ENCODE measurements at regions not wholly inside any gene's neighbourhood (a gene's known extent, or its start where the extent isn't known, plus 50 kb on each side); places are given as distances from the start of the nearest gene placed in this dataset.

DNA sequence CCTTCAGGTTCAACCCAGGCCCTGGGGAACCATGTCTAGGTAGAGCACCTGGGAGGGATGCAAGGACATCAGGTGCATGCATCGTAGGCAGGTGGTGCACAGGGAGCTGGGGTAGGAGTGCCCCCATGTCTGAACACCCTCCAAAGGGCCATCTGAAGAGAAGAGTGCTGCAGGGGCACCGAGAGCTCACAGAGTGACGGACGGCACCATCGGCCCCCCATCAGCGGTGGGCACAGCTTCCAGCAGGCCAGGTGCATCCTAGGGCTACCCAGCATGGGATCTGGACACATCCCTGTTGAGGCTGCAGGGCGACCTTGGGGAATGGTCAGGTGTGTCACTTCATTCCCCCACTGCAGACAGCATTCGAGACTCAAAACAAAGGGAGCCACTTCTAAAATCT lies 138.3 kb upstream of the CDH4 start (continued):
- TF ChIP-seq, protein P1, sequence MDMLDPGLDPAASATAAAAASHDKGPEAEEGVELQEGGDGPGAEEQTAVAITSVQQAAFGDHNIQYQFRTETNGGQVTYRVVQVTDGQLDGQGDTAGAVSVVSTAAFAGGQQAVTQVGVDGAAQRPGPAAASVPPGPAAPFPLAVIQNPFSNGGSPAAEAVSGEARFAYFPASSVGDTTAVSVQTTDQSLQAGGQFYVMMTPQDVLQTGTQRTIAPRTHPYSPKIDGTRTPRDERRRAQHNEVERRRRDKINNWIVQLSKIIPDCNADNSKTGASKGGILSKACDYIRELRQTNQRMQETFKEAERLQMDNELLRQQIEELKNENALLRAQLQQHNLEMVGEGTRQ (IDR thresholded peaks at IDR 0.05; ENCODE audit: borderline replicate concordance, low read depth, low read length): no peak
- TF ChIP-seq MEF2A (IDR thresholded peaks at IDR 0.05; ENCODE audit: borderline replicate concordance, low read depth): no peak

DNA sequence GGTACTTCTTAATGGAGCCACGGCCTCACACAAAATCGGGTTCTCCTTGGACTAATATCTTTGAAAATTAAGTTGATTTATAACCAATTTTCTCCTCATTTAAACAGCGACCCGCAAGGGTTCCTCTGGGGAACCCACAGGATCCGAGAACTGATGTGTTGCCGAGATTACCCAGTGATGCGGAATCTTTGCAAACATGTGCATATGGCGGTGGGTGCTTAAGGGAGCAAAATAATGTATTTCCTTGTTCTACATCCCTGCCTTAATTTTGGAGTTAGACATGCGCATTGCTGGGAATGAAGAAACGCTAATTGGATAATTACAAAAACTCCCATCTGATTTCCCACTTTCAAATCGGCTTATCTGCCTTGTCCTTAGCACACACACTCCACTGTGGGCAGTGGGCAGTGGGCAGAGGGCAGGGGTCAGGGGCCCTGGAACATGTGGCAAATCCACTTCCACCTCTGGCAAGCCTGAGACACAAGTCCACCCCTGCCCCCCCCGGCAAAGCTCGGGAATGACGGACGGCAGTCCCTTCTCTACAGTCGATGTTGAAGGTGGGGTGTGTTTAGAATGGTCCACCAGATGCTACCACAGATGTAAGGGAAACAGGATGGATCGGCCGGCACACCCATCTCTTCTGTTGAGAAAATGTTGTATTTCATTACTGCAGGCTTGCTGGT lies 137.4 kb upstream of the CDH4 start:
- Histone ChIP-seq H3K9me2 (no peaks in the 10 kb centered on the region), H2AFZ (ENCODE audit: low read depth) (no peak overlapping the region), H3K27me3 (ENCODE audit: insufficient read depth) (no peaks in the 10 kb centered on the region), H3K27ac (ENCODE audit: low read depth in 2 of 2, low read length in 1 of 2) (no peak overlapping the region), H3K4me2 (no peak overlapping the region), H3F3A (replicated peaks; ENCODE audit: insufficient read depth) (no peaks in the 10 kb centered on the region), H4K20me1 (ENCODE audit: insufficient read depth) (no peaks in the 10 kb centered on the region), H3K79me2 (ENCODE audit: insufficient read depth) (no peaks in the 10 kb centered on the region), H3K4me1 (ENCODE audit: control insufficient read depth in 1 of 2, insufficient read depth in 2 of 2, low read depth in 1 of 2, low read length in 1 of 2) (no peaks in the 10 kb centered on the region), H3K9ac (no peak overlapping the region), H3K36me3 (replicated peaks in 1 of 2; ENCODE audit: control insufficient read depth in 1 of 2, insufficient read depth in 2 of 2, low read length in 1 of 2) (no peaks in the 10 kb centered on the region), H3K4me3 (ENCODE audit: low read depth in 2 of 2, low read length in 1 of 2) (no peak overlapping the region), H3K9me3 (no peaks in the 10 kb centered on the region)
- 50% methylated on average over 14 of the region's 18 CpGs for WGBS (ENCODE audit: low lambda C conversion rate)
- ChIA-PET POLR2A (no interaction called here), CTCF (interaction anchor here (0.6 kb wide), 1 partner anchor 245 kb away, joined by 3 read pairs; no protein-coding TSS in a partner anchor)
- no peak for DNase-seq
- TF ChIP-seq YY1 (IDR thresholded peaks at IDR 0.05; ENCODE audit: low read depth) (no peak), GABPA (IDR thresholded peaks at IDR 0.05; ENCODE audit: low read depth) (no peak), FOSL2 (IDR thresholded peaks at IDR 0.05; ENCODE audit: borderline replicate concordance, low read depth) (no peak), EZH2phosphoT487 (IDR thresholded peaks at IDR 0.05; ENCODE audit: borderline replicate concordance, low read depth) (no peak), EP300 (IDR thresholded peaks at IDR 0.05; ENCODE audit: borderline replicate concordance in 1 of 2, low read depth in 1 of 2, low read length in 1 of 2) (no peak), TEAD4 (IDR thresholded peaks at IDR 0.05; ENCODE audit: borderline replicate concordance, insufficient read depth) (no peak), NFIC (IDR thresholded peaks at IDR 0.05; ENCODE audit: borderline replicate concordance) (no peak), RXRA (IDR thresholded peaks at IDR 0.05; ENCODE audit: borderline replicate concordance, low read depth) (no peak), FOXM1 (IDR thresholded peaks at IDR 0.05; ENCODE audit: low read depth) (no peak), SMC3 (IDR thresholded peaks at IDR 0.05; ENCODE audit: low read depth, low read length) (no peak)
- TF ChIP-seq, protein P2, sequence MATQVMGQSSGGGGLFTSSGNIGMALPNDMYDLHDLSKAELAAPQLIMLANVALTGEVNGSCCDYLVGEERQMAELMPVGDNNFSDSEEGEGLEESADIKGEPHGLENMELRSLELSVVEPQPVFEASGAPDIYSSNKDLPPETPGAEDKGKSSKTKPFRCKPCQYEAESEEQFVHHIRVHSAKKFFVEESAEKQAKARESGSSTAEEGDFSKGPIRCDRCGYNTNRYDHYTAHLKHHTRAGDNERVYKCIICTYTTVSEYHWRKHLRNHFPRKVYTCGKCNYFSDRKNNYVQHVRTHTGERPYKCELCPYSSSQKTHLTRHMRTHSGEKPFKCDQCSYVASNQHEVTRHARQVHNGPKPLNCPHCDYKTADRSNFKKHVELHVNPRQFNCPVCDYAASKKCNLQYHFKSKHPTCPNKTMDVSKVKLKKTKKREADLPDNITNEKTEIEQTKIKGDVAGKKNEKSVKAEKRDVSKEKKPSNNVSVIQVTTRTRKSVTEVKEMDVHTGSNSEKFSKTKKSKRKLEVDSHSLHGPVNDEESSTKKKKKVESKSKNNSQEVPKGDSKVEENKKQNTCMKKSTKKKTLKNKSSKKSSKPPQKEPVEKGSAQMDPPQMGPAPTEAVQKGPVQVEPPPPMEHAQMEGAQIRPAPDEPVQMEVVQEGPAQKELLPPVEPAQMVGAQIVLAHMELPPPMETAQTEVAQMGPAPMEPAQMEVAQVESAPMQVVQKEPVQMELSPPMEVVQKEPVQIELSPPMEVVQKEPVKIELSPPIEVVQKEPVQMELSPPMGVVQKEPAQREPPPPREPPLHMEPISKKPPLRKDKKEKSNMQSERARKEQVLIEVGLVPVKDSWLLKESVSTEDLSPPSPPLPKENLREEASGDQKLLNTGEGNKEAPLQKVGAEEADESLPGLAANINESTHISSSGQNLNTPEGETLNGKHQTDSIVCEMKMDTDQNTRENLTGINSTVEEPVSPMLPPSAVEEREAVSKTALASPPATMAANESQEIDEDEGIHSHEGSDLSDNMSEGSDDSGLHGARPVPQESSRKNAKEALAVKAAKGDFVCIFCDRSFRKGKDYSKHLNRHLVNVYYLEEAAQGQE (IDR thresholded peaks at IDR 0.05; ENCODE audit: low read depth, low read length): no peak
- TF ChIP-seq, protein P3, sequence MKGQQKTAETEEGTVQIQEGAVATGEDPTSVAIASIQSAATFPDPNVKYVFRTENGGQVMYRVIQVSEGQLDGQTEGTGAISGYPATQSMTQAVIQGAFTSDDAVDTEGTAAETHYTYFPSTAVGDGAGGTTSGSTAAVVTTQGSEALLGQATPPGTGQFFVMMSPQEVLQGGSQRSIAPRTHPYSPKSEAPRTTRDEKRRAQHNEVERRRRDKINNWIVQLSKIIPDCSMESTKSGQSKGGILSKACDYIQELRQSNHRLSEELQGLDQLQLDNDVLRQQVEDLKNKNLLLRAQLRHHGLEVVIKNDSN (IDR thresholded peaks at IDR 0.05; ENCODE audit: borderline replicate concordance, low read depth): no peak
- TF ChIP-seq, protein P4, sequence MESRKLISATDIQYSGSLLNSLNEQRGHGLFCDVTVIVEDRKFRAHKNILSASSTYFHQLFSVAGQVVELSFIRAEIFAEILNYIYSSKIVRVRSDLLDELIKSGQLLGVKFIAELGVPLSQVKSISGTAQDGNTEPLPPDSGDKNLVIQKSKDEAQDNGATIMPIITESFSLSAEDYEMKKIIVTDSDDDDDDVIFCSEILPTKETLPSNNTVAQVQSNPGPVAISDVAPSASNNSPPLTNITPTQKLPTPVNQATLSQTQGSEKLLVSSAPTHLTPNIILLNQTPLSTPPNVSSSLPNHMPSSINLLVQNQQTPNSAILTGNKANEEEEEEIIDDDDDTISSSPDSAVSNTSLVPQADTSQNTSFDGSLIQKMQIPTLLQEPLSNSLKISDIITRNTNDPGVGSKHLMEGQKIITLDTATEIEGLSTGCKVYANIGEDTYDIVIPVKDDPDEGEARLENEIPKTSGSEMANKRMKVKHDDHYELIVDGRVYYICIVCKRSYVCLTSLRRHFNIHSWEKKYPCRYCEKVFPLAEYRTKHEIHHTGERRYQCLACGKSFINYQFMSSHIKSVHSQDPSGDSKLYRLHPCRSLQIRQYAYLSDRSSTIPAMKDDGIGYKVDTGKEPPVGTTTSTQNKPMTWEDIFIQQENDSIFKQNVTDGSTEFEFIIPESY (IDR thresholded peaks at IDR 0.05; ENCODE audit: borderline replicate concordance, low read depth): no peak

Measured in SK-N-SH (cell line).